ENCODE measurements at regions not wholly inside any gene's neighbourhood (a gene's known extent, or its start where the extent isn't known, plus 50 kb on each side); places are given as distances from the start of the nearest gene placed in this dataset.

- DNase-seq (ENCODE audit: low read depth in 3 of 3) = no peak
These were observed 121.3 kb downstream of the RPS29 start for GRCh38 chr14:49464885-49465284.

- no peak for DNase-seq (ENCODE audit: low read depth in 3 of 3)
These were observed 123.0 kb downstream of the RPS29 start for GRCh38 chr14:49463146-49463545.

- peak in 2 of 3 donors; percentile 30 to 66 for DNase-seq (ENCODE audit: low read depth in 3 of 3)
These were observed 124.4 kb downstream of the RPS29 start for GRCh38 chr14:49461529-49462401.

GRCh38 chr14:49460662-49461061 lies 125.5 kb downstream of the RPS29 start:
- no peak for DNase-seq (ENCODE audit: low read depth in 3 of 3)

GRCh38 chr14:49456589-49456988 lies 129.6 kb downstream of the RPS29 start:
- DNase-seq (ENCODE audit: low read depth in 3 of 3) = no peak

GRCh38 chr14:49451938-49452337 lies 134.2 kb downstream of the RPS29 start:
- DNase-seq (ENCODE audit: low read depth in 3 of 3) = no peak

GRCh38 chr14:49449749-49450148 lies 136.4 kb downstream of the RPS29 start:
- DNase-seq (ENCODE audit: low read depth in 3 of 3) = no peak

- DNase-seq (ENCODE audit: low read depth in 3 of 3) = no peak
These were observed 138.6 kb downstream of the RPS29 start for GRCh38 chr14:49447540-49448107.

GRCh38 chr14:49446801-49447200 lies 139.4 kb downstream of the RPS29 start:
- DNase-seq (ENCODE audit: low read depth in 3 of 3) = no peak

- no peak for DNase-seq (ENCODE audit: low read depth in 3 of 3)
These were observed 147.9 kb downstream of the RPS29 start for GRCh38 chr14:49438256-49438770.

GRCh38 chr14:49428076-49428475 lies 158.1 kb downstream of the RPS29 start:
- DNase-seq (ENCODE audit: low read depth in 3 of 3) = no peak

- no peak for DNase-seq (ENCODE audit: low read depth in 3 of 3)
These were observed 159.1 kb downstream of the RPS29 start for GRCh38 chr14:49427117-49427516.

- DNase-seq (ENCODE audit: low read depth in 3 of 3) = no peak
These were observed 160.3 kb downstream of the RPS29 start for GRCh38 chr14:49425921-49426320.

- no peak for DNase-seq (ENCODE audit: low read depth in 3 of 3)
These were observed 161.5 kb downstream of the RPS29 start for GRCh38 chr14:49424436-49425331.

- DNase-seq (ENCODE audit: low read depth in 3 of 3) = peak in 1 of 3 donors; percentile 11
These were observed 166.0 kb downstream of the RPS29 start for GRCh38 chr14:49420201-49420600.

GRCh38 chr14:49418789-49419188 lies 167.4 kb downstream of the RPS29 start:
- DNase-seq (ENCODE audit: low read depth in 3 of 3) = no peak

- no peak for DNase-seq (ENCODE audit: low read depth in 3 of 3)
These were observed 168.4 kb downstream of the RPS29 start for GRCh38 chr14:49417790-49418189.

- DNase-seq (ENCODE audit: low read depth in 3 of 3) = no peak
These were observed 177.8 kb downstream of the RPS29 start for GRCh38 chr14:49408187-49408933.

GRCh38 chr14:49405291-49405690 lies 180.9 kb downstream of the RPS29 start:
- no peak for DNase-seq (ENCODE audit: low read depth in 3 of 3)

- DNase-seq (ENCODE audit: low read depth in 3 of 3) = no peak
These were observed 184.8 kb downstream of the RPS29 start for GRCh38 chr14:49401373-49401772.

GRCh38 chr14:49396801-49397200 lies 189.4 kb downstream of the RPS29 start:
- no peak for DNase-seq (ENCODE audit: low read depth in 3 of 3)
